Epithelial cell of esophagus (primary cell): ENCODE measurements at regions not wholly inside any gene's neighbourhood (a gene's known extent, or its start where the extent isn't known, plus 50 kb on each side); places are given as distances from the start of the nearest gene placed in this dataset.

Source experiments
- DNase-seq: peaks from one replicate; pipeline ENCODE4 v3.0.0; 2010; ENCODE audit warnings: low read depth
- H3K4me3 ChIP-seq: 2 replicates; pipeline ENCODE4 v1.5.1; 2011; ENCODE audit warnings: mild to moderate bottlenecking, low read length, control low read depth
- CTCF ChIP-seq: IDR thresholded peaks from 2 replicates; pipeline ENCODE4 v1.5.1; 2011; ENCODE audit warnings: low read depth, mild to moderate bottlenecking, low read length, control low read depth, inconsistent platforms; ENCODE audit not compliant: insufficient read depth; ENCODE audit errors: missing control alignments

DNA sequence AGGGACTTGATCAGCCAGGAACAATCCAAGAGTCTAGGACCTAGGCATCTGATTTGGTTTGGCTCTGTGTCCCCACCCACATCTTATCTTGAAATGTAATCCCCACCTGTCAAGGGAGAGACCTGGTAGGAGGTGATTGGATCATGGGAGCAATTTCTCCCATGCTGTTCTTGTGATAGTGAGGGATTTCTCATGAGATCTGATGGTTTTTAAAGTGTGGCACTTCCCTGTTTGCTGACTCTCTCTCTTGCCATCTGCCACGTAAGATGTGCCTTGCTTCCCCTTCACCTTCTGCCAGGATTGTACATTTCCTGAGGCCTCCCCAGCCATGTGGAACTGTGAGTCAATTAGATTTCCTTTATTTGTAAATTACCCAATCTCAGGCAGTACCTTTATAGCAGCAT, 201.7 kb upstream of the ACTBL2 start:
- DNase-seq = peak; percentile 86
- no peak for TF ChIP-seq CTCF

DNA sequence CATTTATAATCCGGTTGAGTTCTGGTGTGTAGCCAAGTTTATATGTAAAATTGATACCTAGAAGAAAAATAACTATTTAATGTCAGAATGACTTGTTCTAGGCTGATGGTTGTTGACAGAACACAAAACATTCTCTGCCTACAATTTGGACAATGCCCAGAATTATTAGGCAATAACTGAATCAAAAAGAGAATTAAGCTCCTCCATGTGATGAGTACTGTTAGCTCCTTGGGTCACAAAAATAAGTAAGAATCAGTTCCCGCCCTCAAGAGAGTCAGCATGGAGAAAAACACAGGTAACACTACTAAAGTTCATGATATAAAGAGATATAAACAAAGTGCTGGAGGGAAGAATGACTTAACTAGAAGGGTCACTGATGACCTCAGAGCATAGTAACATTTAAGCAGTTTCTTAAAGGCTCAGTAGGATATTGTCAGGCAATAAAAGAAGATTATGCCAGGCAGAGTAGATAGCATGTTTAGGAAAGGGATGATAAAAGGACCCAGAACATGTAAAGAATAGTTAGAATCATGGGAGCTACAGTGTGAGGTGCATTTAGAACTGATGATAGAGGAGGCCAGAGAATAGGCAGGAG, 200.5 kb upstream of the ACTBL2 start:
- H3K4me3 ChIP-seq = no peak overlapping the region
- DNase-seq = peak; percentile 48
- TF ChIP-seq CTCF = no peak

More for the DNA sequence above, 201.7 kb upstream of the ACTBL2 start:
- H3K4me3 ChIP-seq = no peak overlapping the region

DNA sequence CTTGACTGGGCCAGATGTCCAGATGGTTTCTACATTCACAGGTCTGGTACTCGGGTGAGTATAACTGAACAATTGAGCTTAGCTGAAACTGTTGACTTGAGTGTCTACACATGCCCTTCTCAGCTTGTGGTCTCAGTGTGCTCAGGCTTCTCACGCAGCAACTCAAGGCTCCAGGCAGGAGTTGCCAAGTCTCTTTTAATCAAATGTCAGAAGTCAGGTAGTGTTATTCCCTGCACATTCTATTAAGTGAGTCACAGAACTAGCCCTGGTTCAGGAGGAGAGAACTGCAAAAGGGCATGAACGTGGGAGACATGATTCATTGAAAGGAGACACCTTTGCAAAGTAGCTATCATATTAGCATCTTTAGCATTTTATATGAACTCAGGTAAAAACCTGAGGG, 199.3 kb upstream of the ACTBL2 start:
- DNase-seq = peak; percentile 92
- no peak for TF ChIP-seq CTCF
- H3K4me3 ChIP-seq = no peak overlapping the region

DNA sequence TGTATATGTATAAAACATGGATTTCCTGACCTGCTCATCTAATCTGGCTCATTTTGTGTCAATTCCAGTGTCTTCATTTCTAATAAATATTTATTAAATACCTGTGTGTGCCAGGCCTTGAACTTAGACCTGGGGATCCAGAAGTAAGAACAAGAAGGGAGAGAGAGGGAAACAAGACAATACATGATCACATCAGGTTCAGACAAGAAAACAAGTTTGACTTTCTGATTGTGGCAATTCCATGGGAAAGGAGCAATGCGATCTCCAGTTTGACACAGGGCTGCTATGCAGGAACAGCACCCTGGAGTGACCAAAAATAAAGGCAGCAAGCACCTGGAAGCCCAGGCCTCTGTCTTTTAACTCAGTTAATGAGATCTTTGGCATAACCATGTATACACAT, 198.1 kb upstream of the ACTBL2 start:
- no peak for TF ChIP-seq CTCF
- no peak overlapping the region for H3K4me3 ChIP-seq
- peak; percentile 68 for DNase-seq

DNA sequence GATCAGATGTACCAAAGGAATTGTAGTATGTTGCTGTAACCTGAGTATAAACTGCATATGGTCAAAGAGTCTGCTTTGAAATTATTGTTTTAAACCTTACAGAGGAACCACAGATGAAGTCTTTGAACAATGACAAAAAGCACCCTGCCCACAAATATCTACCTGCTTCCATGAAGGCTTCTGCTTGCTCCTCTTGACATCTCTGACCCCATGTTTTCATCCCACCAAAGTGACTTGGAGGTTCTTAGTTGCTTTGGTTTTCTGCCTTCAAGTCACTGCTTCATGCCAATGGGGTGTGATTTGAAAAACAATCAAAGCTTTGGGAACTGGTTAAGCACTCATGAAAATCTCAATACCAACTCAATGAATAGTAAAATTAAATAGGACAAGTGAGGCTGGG, 194.6 kb upstream of the ACTBL2 start:
- no peak for DNase-seq
- no peak overlapping the region for H3K4me3 ChIP-seq
- TF ChIP-seq CTCF = no peak

DNA sequence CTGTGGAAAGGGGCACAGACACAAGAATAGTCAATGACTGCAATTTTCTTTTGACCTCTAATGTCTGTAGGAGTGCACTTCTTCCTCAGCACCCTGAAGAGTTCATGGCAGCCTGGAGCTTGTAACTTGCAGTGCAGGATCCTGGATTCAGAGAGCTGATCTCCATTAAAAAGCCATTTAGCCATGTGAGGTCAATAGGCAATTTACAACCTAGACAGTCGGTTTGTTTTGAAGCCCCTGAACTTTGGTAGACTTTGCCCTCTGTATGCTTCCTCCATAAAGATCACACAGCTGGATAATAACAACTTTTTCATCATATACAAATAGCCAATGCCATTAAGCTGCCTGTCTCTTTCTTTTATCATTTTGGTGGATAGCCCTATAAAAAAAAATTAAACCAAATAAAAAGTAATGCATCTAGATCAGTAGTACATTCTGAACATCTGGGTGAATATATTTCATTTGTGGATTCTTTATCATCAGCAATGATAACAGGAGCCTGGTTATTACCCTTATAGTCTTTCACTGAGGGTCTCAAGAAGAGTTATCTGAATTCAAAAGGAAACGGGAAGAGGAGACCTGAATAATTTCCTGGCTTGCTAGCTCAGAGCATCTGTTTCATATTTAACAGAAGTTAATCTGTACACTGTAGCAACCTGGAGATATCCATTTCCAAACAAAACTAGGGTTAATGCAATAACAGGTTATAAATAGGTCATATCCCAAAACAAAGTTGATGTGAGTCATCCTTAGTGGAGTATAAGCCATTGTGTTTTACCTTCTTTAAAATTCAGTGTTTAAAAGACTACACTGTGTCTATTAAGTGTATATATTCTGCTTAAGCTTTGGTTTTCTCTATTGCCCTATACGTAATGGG, 193.8 kb upstream of the ACTBL2 start:
- DNase-seq = peak; percentile 28
- no peak overlapping the region for H3K4me3 ChIP-seq
- TF ChIP-seq CTCF = no peak
